ENCODE measurements at regions not wholly inside any gene's neighbourhood (a gene's known extent, or its start where the extent isn't known, plus 50 kb on each side); places are given as distances from the start of the nearest gene placed in this dataset.

DNA sequence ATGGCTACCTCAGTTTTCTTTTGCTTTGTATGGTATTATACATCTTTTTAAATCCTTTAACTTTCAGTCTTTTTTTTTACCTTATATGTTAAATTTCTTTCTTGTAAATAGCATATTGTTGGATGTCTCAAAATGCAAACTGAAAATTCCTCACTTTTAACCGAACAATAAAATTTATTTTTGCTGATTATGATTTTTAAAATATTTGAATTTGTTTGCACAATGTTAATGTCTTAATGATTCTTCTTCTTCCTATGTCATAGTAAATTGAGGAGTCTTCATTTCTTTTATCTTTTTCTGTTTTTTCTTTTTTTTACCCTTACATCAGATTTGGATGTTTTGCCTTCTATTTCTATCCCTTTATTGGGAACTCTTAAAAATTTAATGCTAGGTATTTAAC lies 574.2 kb upstream of the CDH4 start:
- no peak for DNase-seq (ENCODE audit: extremely low spot score)
- ChIA-PET POLR2A (no interaction called here), CTCF (no interaction called here)
- TF ChIP-seq, protein P1, sequence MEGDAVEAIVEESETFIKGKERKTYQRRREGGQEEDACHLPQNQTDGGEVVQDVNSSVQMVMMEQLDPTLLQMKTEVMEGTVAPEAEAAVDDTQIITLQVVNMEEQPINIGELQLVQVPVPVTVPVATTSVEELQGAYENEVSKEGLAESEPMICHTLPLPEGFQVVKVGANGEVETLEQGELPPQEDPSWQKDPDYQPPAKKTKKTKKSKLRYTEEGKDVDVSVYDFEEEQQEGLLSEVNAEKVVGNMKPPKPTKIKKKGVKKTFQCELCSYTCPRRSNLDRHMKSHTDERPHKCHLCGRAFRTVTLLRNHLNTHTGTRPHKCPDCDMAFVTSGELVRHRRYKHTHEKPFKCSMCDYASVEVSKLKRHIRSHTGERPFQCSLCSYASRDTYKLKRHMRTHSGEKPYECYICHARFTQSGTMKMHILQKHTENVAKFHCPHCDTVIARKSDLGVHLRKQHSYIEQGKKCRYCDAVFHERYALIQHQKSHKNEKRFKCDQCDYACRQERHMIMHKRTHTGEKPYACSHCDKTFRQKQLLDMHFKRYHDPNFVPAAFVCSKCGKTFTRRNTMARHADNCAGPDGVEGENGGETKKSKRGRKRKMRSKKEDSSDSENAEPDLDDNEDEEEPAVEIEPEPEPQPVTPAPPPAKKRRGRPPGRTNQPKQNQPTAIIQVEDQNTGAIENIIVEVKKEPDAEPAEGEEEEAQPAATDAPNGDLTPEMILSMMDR (IDR thresholded peaks at IDR 0.05; ENCODE audit: control extremely low read depth, extremely low read depth, low read depth, missing control alignments): no peak

DNA sequence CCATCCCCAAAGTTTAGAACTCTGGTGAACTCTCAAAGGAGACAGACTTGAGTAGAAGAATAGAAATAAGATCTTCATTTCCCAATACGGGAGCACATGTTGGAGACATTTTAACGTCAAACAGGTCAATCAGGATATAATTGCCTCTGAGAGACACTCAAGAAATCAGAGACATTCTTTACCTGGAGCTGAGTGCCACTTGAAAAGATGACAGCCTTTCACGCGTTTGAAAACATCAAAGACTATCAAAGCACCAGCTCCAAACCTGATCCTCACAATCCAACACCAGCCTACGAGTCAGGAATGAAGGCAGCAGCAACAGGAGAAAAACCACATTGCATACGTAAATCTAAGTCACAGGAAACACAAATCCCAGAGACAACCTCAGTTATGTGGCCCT lies 571.5 kb upstream of the CDH4 start:
- DNase-seq (ENCODE audit: extremely low spot score): no peak
- TF ChIP-seq, protein P1 (IDR thresholded peaks at IDR 0.05; ENCODE audit: control extremely low read depth, extremely low read depth, low read depth, missing control alignments): no peak
- POLR2A ChIA-PET: no interaction called here
- CTCF ChIA-PET: no interaction called here

DNA sequence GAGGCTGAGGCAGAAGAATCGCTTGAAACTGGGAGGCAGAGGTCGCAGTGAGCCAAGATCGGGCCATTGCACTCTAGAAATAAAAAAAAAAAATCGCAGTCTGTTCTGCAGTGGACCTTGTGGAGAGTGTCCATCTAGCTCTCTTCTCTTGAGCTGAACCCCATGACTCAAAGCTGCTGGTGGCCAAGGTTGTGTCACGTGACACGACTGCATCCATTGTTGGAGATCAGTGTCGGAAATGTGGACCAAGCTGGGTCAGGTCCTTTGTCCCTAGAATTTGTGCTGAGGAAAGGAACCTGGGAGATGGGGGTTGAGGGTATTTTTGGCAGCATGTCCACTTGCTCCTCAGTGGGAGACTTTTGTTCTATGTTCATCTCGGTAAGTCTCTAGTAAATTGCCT lies 564.8 kb upstream of the CDH4 start:
- POLR2A ChIA-PET: no interaction called here
- TF ChIP-seq, protein P1 (IDR thresholded peaks at IDR 0.05; ENCODE audit: control extremely low read depth, extremely low read depth, low read depth, missing control alignments): no peak
- DNase-seq (ENCODE audit: extremely low spot score): no peak
- CTCF ChIA-PET: no interaction called here

DNA sequence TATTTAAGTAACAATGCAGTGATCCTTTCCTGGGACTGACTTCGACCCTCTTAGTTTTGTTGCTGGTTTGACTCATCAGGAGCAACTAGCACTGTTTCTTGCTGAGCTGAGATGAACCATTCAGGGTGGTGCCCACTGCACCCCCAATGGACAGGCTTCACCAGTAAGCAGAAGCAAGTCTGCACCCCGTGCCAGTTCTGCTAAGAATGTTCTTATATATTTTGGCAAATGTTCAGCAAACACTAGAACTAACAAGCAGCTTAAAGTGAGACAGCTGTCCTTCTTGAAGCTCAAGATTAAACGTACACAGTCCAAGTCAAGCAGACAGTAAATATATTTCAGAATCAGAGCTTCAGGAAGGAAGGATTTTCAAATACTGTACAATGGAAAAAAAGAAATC lies 561.3 kb upstream of the CDH4 start:
- TF ChIP-seq, protein P1 (IDR thresholded peaks at IDR 0.05; ENCODE audit: control extremely low read depth, extremely low read depth, low read depth, missing control alignments): no peak
- ChIA-PET CTCF (no interaction called here), POLR2A (no interaction called here)
- no peak for DNase-seq (ENCODE audit: extremely low spot score)

DNA sequence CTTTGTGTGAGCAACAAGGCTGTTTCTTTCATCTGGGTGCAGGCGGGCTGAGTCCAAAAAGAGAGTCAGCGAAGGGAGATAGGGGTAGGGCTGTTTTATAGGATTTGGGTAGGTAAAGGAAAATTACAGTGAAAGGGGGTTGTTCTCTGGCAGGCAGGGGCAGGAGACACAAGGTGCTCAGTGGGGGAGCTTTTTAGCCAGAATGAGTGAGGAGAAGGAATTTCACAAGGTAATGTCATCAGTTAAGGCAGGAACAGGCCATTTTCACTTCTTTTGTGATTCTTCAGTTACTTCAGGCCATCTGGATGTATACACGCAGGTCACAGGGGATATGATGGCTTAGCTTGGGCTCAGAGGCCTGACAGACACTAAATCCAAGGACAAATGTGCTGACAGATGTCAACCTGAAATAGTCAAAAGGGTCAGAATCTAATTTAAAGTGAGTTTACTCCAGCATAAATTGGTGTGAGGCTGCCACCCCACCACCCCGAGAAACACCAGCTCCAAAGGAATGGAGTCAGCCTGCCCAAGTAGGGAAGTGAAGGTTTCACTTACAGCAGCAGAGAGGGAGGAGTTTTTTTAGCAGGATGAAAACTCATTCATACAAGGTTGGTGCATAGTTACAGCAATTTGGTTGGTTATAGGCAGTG lies 560.0 kb upstream of the CDH4 start:
- DNase-seq (ENCODE audit: extremely low spot score): no peak
- ChIA-PET POLR2A (no interaction called here), CTCF (no interaction called here)
- TF ChIP-seq, protein P1 (IDR thresholded peaks at IDR 0.05; ENCODE audit: control extremely low read depth, extremely low read depth, low read depth, missing control alignments): no peak

DNA sequence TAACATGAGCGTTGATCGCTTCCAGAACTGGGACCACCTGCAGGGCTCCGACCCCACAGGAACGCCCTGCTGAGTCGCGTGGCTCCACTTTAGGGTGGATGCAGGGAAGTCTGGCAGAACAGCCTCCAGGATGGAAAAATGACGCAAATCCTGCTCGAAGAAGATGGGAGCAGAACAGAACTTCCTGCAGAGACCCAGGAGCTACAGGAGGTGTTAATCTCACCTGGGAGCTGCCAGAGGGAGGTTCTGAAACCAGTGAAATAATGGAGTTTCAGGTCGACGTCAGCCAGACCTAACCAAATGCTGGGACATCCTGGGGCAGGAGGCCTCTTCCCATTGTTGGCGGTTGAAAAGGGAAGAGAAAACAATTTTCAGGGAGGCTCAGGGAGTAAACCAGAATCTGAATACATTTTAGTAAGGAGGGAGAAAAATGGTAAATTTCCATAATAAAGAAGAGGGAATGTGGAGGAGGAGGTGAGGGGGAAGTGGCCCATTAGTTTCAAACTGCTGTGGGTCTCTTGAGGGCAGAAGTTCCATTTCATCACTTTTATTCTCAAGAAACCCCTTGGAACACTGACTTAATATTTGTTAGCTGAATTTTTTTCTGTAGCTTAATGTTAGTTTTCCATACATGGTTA lies 558.4 kb upstream of the CDH4 start:
- no peak for DNase-seq (ENCODE audit: extremely low spot score)
- TF ChIP-seq, protein P1 (IDR thresholded peaks at IDR 0.05; ENCODE audit: control extremely low read depth, extremely low read depth, low read depth, missing control alignments): no peak
- ChIA-PET CTCF (no interaction called here), POLR2A (no interaction called here)
